Mesendoderm (in vitro differentiated cells): ENCODE measurements at regions not wholly inside any gene's neighbourhood (a gene's known extent, or its start where the extent isn't known, plus 50 kb on each side); places are given as distances from the start of the nearest gene placed in this dataset.

Experiments
- DNase-seq: peaks from one replicate; pipeline ENCODE4 v3.0.0; 2013
- H2AK5ac ChIP-seq: 2 replicates; pipeline ENCODE4 v1.6.1; 2013; ENCODE audit warnings: low read length, inconsistent platforms
- H2BK120ac ChIP-seq: 2 replicates; pipeline ENCODE4 v1.6.1; 2013; ENCODE audit warnings: low read depth, mild to moderate bottlenecking, low read length, moderate library complexity, mixed read lengths
- H2BK15ac ChIP-seq: replicated peaks from 2 replicates; pipeline ENCODE4 v1.6.1; 2013; ENCODE audit warnings: low read depth, mild to moderate bottlenecking, moderate library complexity
- H2BK5ac ChIP-seq: 2 replicates; pipeline ENCODE4 v1.6.1; 2013; ENCODE audit warnings: low read length, inconsistent platforms
- H3K18ac ChIP-seq: 2 replicates; pipeline ENCODE4 v1.6.1; 2013; ENCODE audit warnings: mild to moderate bottlenecking, low read length, mixed read lengths
- H3K23ac ChIP-seq: one replicate; pipeline ENCODE4 v1.6.1; 2013; ENCODE audit warnings: low read length
- H3K27ac ChIP-seq: 2 replicates; pipeline ENCODE4 v1.5.1; 2013; ENCODE audit warnings: low read depth, mild to moderate bottlenecking, inconsistent platforms, low read length, moderate library complexity
- H3K27me3 ChIP-seq: 2 replicates; pipeline ENCODE4 v1.6.1; 2013; ENCODE audit warnings: low read length, control low read depth, mild to moderate bottlenecking, inconsistent platforms; ENCODE audit not compliant: insufficient read depth, poor library complexity
- H3K36me3 ChIP-seq: 2 replicates; pipeline ENCODE4 v1.6.1; 2013; ENCODE audit warnings: low read length, inconsistent platforms; ENCODE audit not compliant: control insufficient read depth, insufficient read depth
- H3K4ac ChIP-seq: one replicate; pipeline ENCODE4 v1.6.1; 2013; ENCODE audit warnings: low read depth, mild to moderate bottlenecking, low read length, moderate library complexity
- H3K4me1 ChIP-seq: 2 replicates; pipeline ENCODE4 v1.6.1; 2013; ENCODE audit warnings: low read depth, low read length, inconsistent platforms; ENCODE audit not compliant: control insufficient read depth
- H3K4me2 ChIP-seq: 2 replicates; pipeline ENCODE4 v1.6.1; 2013; ENCODE audit warnings: low read length
- H3K4me3 ChIP-seq: 2 replicates; pipeline ENCODE4 v1.5.1; 2013; ENCODE audit warnings: mild to moderate bottlenecking, low read length
- H3K56ac ChIP-seq: one replicate; pipeline ENCODE4 v1.6.1; 2013; ENCODE audit warnings: low read length
- H3K79me1 ChIP-seq: 2 replicates; pipeline ENCODE4 v1.6.1; 2013; ENCODE audit warnings: low read length, inconsistent platforms
- H3K79me2 ChIP-seq: 2 replicates; pipeline ENCODE4 v1.6.1; 2013; ENCODE audit warnings: mild to moderate bottlenecking, low read length; ENCODE audit not compliant: control insufficient read depth, insufficient read depth
- H3K9ac ChIP-seq: 2 replicates; pipeline ENCODE4 v1.6.1; 2013; ENCODE audit warnings: low read length, inconsistent platforms
- H4K5ac ChIP-seq: one replicate; pipeline ENCODE4 v1.6.1; 2013; ENCODE audit warnings: low read length
- H4K8ac ChIP-seq: one replicate; pipeline ENCODE4 v1.6.1; 2013; ENCODE audit warnings: low read depth, mild to moderate bottlenecking, control low read depth, low read length, moderate library complexity
- WGBS: extraction: QIAGEN DNeasy Blood & Tissue Kit; methylation state at CpG from one replicate; pipeline ENCODE4 v1.1.7; 2013; ENCODE audit warnings: low lambda C conversion rate, missing lambda C conversion rate; ENCODE audit not compliant: insufficient coverage; ENCODE audit errors: extremely low coverage; 5-methylcytosine and 5-hydroxymethylcytosine counted together

DNA sequence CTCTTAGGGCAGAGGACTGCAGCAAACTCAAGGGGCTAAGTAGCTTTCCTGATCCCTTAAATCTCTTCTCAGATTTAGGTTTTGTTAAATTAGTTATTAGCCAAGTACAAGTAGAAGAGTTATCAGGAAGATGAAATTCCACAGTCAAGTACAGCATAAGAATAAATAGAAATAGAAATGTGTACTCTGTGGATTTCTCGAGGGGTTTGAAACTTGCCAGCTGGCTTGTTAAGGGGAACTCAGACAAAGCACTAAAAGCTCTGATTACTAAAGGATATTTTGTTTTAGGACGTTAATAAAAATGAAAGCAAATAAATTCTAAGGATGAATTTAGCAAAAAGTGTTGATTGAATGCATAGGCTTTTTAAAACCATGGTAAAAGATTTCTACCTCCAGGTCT, 654.6 kb downstream of the RAPGEF2 start:
- H3K23ac ChIP-seq: no peak overlapping the region
- no peak overlapping the region for H3K9ac ChIP-seq
- no peak overlapping the region for H4K8ac ChIP-seq
- no peak overlapping the region for H2BK5ac ChIP-seq
- DNase-seq: no peak
- H3K27ac ChIP-seq: no peak overlapping the region
- no peaks in the 10 kb centered on the region for H3K79me2 ChIP-seq
- H2AK5ac ChIP-seq: no peak overlapping the region
- no peaks in the 10 kb centered on the region for H3K4me1 ChIP-seq
- H3K27me3 ChIP-seq: no peaks in the 10 kb centered on the region
- H3K4me2 ChIP-seq: no peak overlapping the region
- 100% methylated on average over 1 of the region's 2 CpGs for WGBS
- no peak overlapping the region for H4K5ac ChIP-seq
- no peak overlapping the region for H3K18ac ChIP-seq
- H3K4ac ChIP-seq: no peak overlapping the region
- H3K4me3 ChIP-seq: no peak overlapping the region
- no peaks in the 10 kb centered on the region for H3K79me1 ChIP-seq
- H3K36me3 ChIP-seq: no peaks in the 10 kb centered on the region
- no peak overlapping the region for H2BK15ac ChIP-seq
- no peak overlapping the region for H3K56ac ChIP-seq
- H2BK120ac ChIP-seq: no peak overlapping the region

DNA sequence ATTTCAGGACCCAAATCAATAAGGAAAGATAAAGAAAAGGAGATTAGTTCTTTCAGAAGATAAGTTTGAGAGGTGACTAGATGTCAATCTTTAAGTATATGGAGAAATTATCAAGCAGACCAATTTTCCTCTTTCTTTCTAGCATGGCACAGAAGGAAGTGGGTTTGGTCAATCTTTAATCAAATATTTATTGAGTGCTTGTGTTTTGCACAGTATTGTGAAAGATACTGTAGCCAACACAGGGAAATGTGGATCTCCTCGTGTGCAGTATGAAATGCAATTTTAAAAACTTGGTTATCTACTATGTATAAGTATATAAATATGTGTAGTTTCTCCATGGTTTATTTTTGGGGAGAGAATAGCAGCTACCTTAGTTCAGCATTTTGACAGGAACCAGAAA, 655.2 kb downstream of the RAPGEF2 start:
- H3K4me3 ChIP-seq: no peak overlapping the region
- no peak overlapping the region for H3K27ac ChIP-seq
- H3K56ac ChIP-seq: no peak overlapping the region
- H4K8ac ChIP-seq: no peak overlapping the region
- H3K23ac ChIP-seq: no peak overlapping the region
- no CpG with 5 or more reads among the region's 1 CpG for WGBS
- no peaks in the 10 kb centered on the region for H3K79me2 ChIP-seq
- H2BK15ac ChIP-seq: no peak overlapping the region
- H3K9ac ChIP-seq: no peak overlapping the region
- DNase-seq: no peak
- H3K4me2 ChIP-seq: no peak overlapping the region
- no peaks in the 10 kb centered on the region for H3K36me3 ChIP-seq
- H2BK5ac ChIP-seq: no peak overlapping the region
- H4K5ac ChIP-seq: no peak overlapping the region
- H3K4me1 ChIP-seq: no peaks in the 10 kb centered on the region
- no peak overlapping the region for H2BK120ac ChIP-seq
- no peak overlapping the region for H3K18ac ChIP-seq
- no peak overlapping the region for H3K4ac ChIP-seq
- no peaks in the 10 kb centered on the region for H3K79me1 ChIP-seq
- H2AK5ac ChIP-seq: no peak overlapping the region
- H3K27me3 ChIP-seq: no peaks in the 10 kb centered on the region

DNA sequence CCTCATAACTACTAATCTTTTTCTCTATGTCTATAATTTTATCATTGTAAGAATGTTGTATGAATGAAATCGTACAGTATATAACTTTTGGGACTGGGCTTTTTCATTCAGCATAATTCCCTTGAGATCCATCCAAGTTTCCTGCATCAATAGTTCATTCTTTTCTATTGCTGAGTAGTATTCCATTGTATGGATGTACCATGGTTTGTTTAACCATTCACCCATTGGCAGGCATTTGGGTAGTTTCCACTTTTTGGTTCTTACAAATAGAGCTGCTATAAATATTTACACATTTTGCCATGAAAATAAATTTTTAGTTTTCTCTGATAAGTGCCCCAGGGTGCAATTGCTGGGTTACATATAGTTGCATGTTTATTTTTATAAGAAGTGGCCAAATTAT, 659.8 kb downstream of the RAPGEF2 start:
- H3K4me1 ChIP-seq: no peaks in the 10 kb centered on the region
- no peak overlapping the region for H2BK5ac ChIP-seq
- no peak for DNase-seq
- no CpG with 5 or more reads among the region's 1 CpG for WGBS
- no peaks in the 10 kb centered on the region for H3K36me3 ChIP-seq
- H3K4ac ChIP-seq: no peak overlapping the region
- no peaks in the 10 kb centered on the region for H3K27me3 ChIP-seq
- no peaks in the 10 kb centered on the region for H3K79me1 ChIP-seq
- H2BK120ac ChIP-seq: no peak overlapping the region
- H3K9ac ChIP-seq: no peak overlapping the region
- no peak overlapping the region for H4K8ac ChIP-seq
- no peak overlapping the region for H3K27ac ChIP-seq
- H3K79me2 ChIP-seq: no peaks in the 10 kb centered on the region
- no peak overlapping the region for H3K4me3 ChIP-seq
- H4K5ac ChIP-seq: no peak overlapping the region
- no peak overlapping the region for H3K18ac ChIP-seq
- H3K23ac ChIP-seq: no peak overlapping the region
- H3K56ac ChIP-seq: no peak overlapping the region
- H2BK15ac ChIP-seq: no peak overlapping the region
- no peak overlapping the region for H2AK5ac ChIP-seq
- no peak overlapping the region for H3K4me2 ChIP-seq

DNA sequence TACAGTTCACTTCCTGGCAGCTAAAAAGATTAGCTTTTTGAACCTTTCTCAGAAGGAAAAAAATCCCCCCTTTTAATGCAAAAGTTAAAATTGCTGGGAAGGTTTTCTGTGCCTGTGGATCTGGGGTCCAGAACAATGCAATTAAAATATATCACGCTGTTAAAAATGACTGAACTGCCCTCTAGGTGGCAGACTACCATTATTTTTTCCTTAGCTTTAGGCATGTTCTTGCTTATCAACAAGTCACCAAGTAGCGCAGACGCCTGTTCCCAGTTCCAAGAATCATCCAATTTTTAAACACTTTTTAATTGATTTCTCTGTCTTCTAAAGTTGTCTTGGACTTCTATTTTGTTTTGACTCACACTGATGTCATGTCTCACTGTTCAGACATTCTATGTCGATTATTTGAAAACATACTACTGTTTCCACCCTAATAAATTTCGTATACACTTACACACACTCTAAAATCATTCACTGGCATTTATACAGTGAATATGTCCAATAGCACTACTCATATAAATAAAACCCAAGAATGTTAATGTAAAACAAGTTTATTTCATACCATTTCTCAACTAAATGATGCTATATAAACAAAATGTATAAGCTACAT, 661.6 kb downstream of the RAPGEF2 start:
- Histone ChIP-seq H3K56ac (no peak overlapping the region), H3K79me1 (no peaks in the 10 kb centered on the region), H3K18ac (no peak overlapping the region), H3K4me2 (no peak overlapping the region), H2BK120ac (no peak overlapping the region), H2BK5ac (no peak overlapping the region), H3K27me3 (no peaks in the 10 kb centered on the region), H3K4me3 (no peak overlapping the region), H3K79me2 (no peaks in the 10 kb centered on the region), H3K4me1 (no peaks in the 10 kb centered on the region), H3K36me3 (no peaks in the 10 kb centered on the region), H2AK5ac (no peak overlapping the region), H2BK15ac (no peak overlapping the region), H3K27ac (no peak overlapping the region), H3K9ac (no peak overlapping the region), H3K4ac (no peak overlapping the region), H3K23ac (no peak overlapping the region), H4K5ac (no peak overlapping the region), H4K8ac (no peak overlapping the region)
- DNase-seq: peak; percentile 83
- 100% methylated on average over 2 of the region's 5 CpGs for WGBS

DNA sequence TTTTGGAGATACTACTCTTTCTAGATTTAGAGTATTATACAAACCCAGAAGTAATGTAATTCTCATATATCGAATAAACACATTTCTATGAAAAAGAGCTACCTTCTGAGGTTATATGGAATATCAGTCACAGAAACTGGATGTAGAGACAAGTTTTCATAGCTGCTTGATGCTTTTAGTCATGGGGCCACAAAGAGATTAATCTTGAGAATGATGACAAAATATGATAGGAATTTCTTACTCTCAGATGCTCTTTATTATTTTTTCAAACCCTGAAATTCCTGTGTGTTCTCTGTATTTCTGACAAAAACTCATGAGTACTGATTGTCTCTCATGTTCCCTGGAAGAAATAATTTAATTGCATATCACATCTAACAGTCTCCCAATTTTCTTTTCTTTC, 662.5 kb downstream of the RAPGEF2 start:
- Histone ChIP-seq H4K8ac (no peak overlapping the region), H2BK15ac (no peak overlapping the region), H3K4ac (no peak overlapping the region), H3K27me3 (no peaks in the 10 kb centered on the region), H3K4me2 (no peak overlapping the region), H3K4me1 (no peaks in the 10 kb centered on the region), H3K27ac (no peak overlapping the region), H3K4me3 (no peak overlapping the region), H3K9ac (no peak overlapping the region), H2AK5ac (no peak overlapping the region), H3K36me3 (no peaks in the 10 kb centered on the region), H3K56ac (no peak overlapping the region), H2BK120ac (no peak overlapping the region), H2BK5ac (no peak overlapping the region), H3K18ac (no peak overlapping the region), H4K5ac (no peak overlapping the region), H3K23ac (no peak overlapping the region), H3K79me1 (no peaks in the 10 kb centered on the region), H3K79me2 (no peaks in the 10 kb centered on the region)
- no peak for DNase-seq
- no CpG with 5 or more reads among the region's 1 CpG for WGBS

DNA sequence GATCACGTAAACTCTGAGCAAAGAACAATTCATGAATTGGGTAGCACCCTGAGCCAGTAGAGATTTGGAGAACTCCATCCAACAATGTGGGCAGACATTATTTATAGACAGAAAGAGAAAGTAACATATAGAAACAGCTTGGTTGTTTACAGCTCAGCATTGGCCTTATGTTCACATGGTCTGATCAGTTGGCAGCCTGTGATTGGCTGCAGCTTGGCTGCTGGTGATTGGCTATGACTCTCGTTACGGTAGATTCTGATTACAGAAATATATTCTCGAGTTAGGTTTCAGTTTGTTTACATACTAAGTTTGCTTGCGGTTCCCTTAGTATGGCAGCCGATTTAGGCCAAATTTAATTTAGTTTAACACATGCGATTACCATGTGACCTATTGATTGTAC, 663.4 kb downstream of the RAPGEF2 start:
- Histone ChIP-seq H3K27ac (no peak overlapping the region), H2BK120ac (no peak overlapping the region), H3K36me3 (no peaks in the 10 kb centered on the region), H4K5ac (no peak overlapping the region), H3K79me2 (no peaks in the 10 kb centered on the region), H3K4me1 (no peaks in the 10 kb centered on the region), H3K18ac (no peak overlapping the region), H2BK15ac (no peak overlapping the region), H3K56ac (no peak overlapping the region), H3K9ac (no peak overlapping the region), H3K4me2 (no peak overlapping the region), H2AK5ac (no peak overlapping the region), H3K4ac (no peak overlapping the region), H4K8ac (no peak overlapping the region), H2BK5ac (no peak overlapping the region), H3K23ac (no peak overlapping the region), H3K27me3 (no peaks in the 10 kb centered on the region), H3K4me3 (no peak overlapping the region), H3K79me1 (no peaks in the 10 kb centered on the region)
- WGBS: no CpG with 5 or more reads among the region's 7 CpGs
- no peak for DNase-seq
